ENCODE measurements at regions not wholly inside any gene's neighbourhood (a gene's known extent, or its start where the extent isn't known, plus 50 kb on each side); places are given as distances from the start of the nearest gene placed in this dataset.

- ChIA-PET POLR2A (no interaction called here), CTCF (no interaction called here)
- no peak overlapping the region for H3K4me3 ChIP-seq (ENCODE audit: low read depth, low read length)
- DNase-seq (ENCODE audit: low read depth, low spot score): no peak
- no peak overlapping the region for H3K27ac ChIP-seq (ENCODE audit: low read depth, low read length)
- no peak for TF ChIP-seq CTCF (IDR thresholded peaks at IDR 0.05; ENCODE audit: low read depth, low read length)
- peaks cover 3% of the 10 kb centered on the region; the same call in 1 of the 2 replicates for H3K9me3 ChIP-seq (ENCODE audit: control insufficient read depth, insufficient read depth, low read length)
- H3K27me3 ChIP-seq (ENCODE audit: control insufficient read depth, insufficient read depth, low read length): no peaks in the 10 kb centered on the region
These were observed 200.1 kb upstream of the DAB2 start for GRCh38 chr5:39624890-39625289.

- ChIA-PET CTCF (no interaction called here), POLR2A (no interaction called here)
- no peak for DNase-seq (ENCODE audit: low read depth, low spot score)
These were observed 199.6 kb upstream of the DAB2 start for GRCh38 chr5:39624268-39624886.

GRCh38 chr5:39623291-39623865 is 198.6 kb upstream of the DAB2 start:
- Histone ChIP-seq H3K4me3 (ENCODE audit: low read depth, low read length) (no peak overlapping the region), H3K27ac (ENCODE audit: low read depth, low read length) (no peak overlapping the region), H3K9me3 (ENCODE audit: control insufficient read depth, insufficient read depth, low read length) (peaks cover 3% of the 10 kb centered on the region; the same call in 1 of the 2 replicates), H3K27me3 (ENCODE audit: control insufficient read depth, insufficient read depth, low read length) (no peaks in the 10 kb centered on the region)
- ChIA-PET CTCF (interaction anchor here (0.7 kb wide), 1 partner anchor 693 kb away, joined by 4 read pairs; no protein-coding TSS in a partner anchor), POLR2A (no interaction called here)
- TF ChIP-seq CTCF (IDR thresholded peaks at IDR 0.05; ENCODE audit: low read depth, low read length): no peak
- DNase-seq (ENCODE audit: low read depth, low spot score): no peak

More at GRCh38 chr5:39624268-39624886, 199.6 kb upstream of the DAB2 start:
- Histone ChIP-seq H3K9me3 (ENCODE audit: control insufficient read depth, insufficient read depth, low read length) (peaks cover 3% of the 10 kb centered on the region; the same call in 1 of the 2 replicates), H3K27ac (ENCODE audit: low read depth, low read length) (no peak overlapping the region), H3K4me3 (ENCODE audit: low read depth, low read length) (no peak overlapping the region), H3K27me3 (ENCODE audit: control insufficient read depth, insufficient read depth, low read length) (no peaks in the 10 kb centered on the region)
- TF ChIP-seq CTCF (IDR thresholded peaks at IDR 0.05; ENCODE audit: low read depth, low read length): no peak

GRCh38 chr5:39622281-39622680 is 197.5 kb upstream of the DAB2 start:
- H3K4me3 ChIP-seq (ENCODE audit: low read depth, low read length): no peak overlapping the region
- peaks cover 3% of the 10 kb centered on the region; the same call in 1 of the 2 replicates for H3K9me3 ChIP-seq (ENCODE audit: control insufficient read depth, insufficient read depth, low read length)
- no peak overlapping the region for H3K27ac ChIP-seq (ENCODE audit: low read depth, low read length)
- no peaks in the 10 kb centered on the region for H3K27me3 ChIP-seq (ENCODE audit: control insufficient read depth, insufficient read depth, low read length)
- POLR2A ChIA-PET: no interaction called here
- CTCF ChIA-PET: no interaction called here
- no peak for DNase-seq (ENCODE audit: low read depth, low spot score)
- TF ChIP-seq CTCF (IDR thresholded peaks at IDR 0.05; ENCODE audit: low read depth, low read length): no peak

GRCh38 chr5:39619168-39619818 is 194.5 kb upstream of the DAB2 start:
- POLR2A ChIA-PET: no interaction called here
- Histone ChIP-seq H3K27ac (ENCODE audit: low read depth, low read length) (no peak overlapping the region), H3K4me3 (ENCODE audit: low read depth, low read length) (no peak overlapping the region), H3K27me3 (ENCODE audit: control insufficient read depth, insufficient read depth, low read length) (no peaks in the 10 kb centered on the region), H3K9me3 (ENCODE audit: control insufficient read depth, insufficient read depth, low read length) (peaks cover 3% of the 10 kb centered on the region; the same call in 1 of the 2 replicates)
- CTCF ChIA-PET: interaction anchor here (0.6 kb wide), 1 partner anchor 1115 kb away, joined by 4 read pairs; no protein-coding TSS in a partner anchor
- TF ChIP-seq CTCF (IDR thresholded peaks at IDR 0.05; ENCODE audit: low read depth, low read length): no peak
- no peak for DNase-seq (ENCODE audit: low read depth, low spot score)

Measured in AG04450 (cell line).